ENCODE measurements at regions not wholly inside any gene's neighbourhood (a gene's known extent, or its start where the extent isn't known, plus 50 kb on each side); places are given as distances from the start of the nearest gene placed in this dataset.

- Histone ChIP-seq H3K9me3 (no peaks in the 10 kb centered on the region), H3K4me3 (no peak overlapping the region), H3K4me1 (ENCODE audit: low read depth) (peaks cover 6% of the 10 kb centered on the region), H3K36me3 (ENCODE audit: low read depth) (no peaks in the 10 kb centered on the region)
- intact Hi-C loops (cut with DNase I, micrococcal nuclease) = no loop called here
- TF ChIP-seq, protein P1, sequence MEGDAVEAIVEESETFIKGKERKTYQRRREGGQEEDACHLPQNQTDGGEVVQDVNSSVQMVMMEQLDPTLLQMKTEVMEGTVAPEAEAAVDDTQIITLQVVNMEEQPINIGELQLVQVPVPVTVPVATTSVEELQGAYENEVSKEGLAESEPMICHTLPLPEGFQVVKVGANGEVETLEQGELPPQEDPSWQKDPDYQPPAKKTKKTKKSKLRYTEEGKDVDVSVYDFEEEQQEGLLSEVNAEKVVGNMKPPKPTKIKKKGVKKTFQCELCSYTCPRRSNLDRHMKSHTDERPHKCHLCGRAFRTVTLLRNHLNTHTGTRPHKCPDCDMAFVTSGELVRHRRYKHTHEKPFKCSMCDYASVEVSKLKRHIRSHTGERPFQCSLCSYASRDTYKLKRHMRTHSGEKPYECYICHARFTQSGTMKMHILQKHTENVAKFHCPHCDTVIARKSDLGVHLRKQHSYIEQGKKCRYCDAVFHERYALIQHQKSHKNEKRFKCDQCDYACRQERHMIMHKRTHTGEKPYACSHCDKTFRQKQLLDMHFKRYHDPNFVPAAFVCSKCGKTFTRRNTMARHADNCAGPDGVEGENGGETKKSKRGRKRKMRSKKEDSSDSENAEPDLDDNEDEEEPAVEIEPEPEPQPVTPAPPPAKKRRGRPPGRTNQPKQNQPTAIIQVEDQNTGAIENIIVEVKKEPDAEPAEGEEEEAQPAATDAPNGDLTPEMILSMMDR (IDR thresholded peaks at IDR 0.05) = no peak
- no peak for ATAC-seq
- no peak for DNase-seq
These were observed 102.7 kb upstream of the PLEKHA5 start for GRCh38 chr12:19026614-19027488.

- Histone ChIP-seq H3K4me3 (no peak overlapping the region), H3K36me3 (ENCODE audit: low read depth) (no peaks in the 10 kb centered on the region), H3K4me1 (ENCODE audit: low read depth) (no peaks in the 10 kb centered on the region), H3K9me3 (peaks cover 6% of the 10 kb centered on the region)
- DNase-seq (no peak), ATAC-seq (no peak)
- intact Hi-C loops (cut with DNase I, micrococcal nuclease) = no loop called here
- TF ChIP-seq, protein P1 (IDR thresholded peaks at IDR 0.05) = no peak
These were observed 99.4 kb upstream of the PLEKHA5 start for GRCh38 chr12:19030180-19030579.

GRCh38 chr12:19030603-19031002, 98.9 kb upstream of the PLEKHA5 start:
- intact Hi-C loops (cut with DNase I, micrococcal nuclease) = no loop called here
- no peak for ATAC-seq

DNA sequence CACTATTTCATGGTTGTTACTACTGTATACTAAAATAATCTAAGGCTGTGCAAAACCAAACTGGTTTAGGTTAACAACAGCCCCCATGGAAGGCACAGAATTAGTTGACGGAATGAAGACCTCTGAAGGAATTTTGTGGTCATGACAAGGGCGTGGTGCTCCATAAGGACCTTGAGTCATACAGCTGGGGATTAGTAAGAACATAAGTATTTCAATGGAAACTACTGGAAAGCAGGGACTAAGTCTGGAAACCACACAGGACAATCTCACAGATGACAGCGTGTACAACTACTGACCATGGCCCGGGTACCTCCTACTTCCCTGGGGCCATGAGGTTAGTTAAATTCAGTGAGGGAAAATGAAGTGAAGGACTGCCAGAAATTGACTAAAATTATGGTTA, 98.5 kb upstream of the PLEKHA5 start:
- no peaks in the 10 kb centered on the region for H3K36me3 ChIP-seq (ENCODE audit: low read depth)
- TF ChIP-seq, protein P1 (IDR thresholded peaks at IDR 0.05) = no peak
- no peak for ATAC-seq
- DNase-seq = no peak
- intact Hi-C loops (cut with DNase I, micrococcal nuclease) = no loop called here
- peaks cover 6% of the 10 kb centered on the region for H3K9me3 ChIP-seq
- H3K4me1 ChIP-seq (ENCODE audit: low read depth) = no peaks in the 10 kb centered on the region
- H3K4me3 ChIP-seq = no peak overlapping the region

More at GRCh38 chr12:19030603-19031002, 98.9 kb upstream of the PLEKHA5 start:
- Histone ChIP-seq H3K36me3 (ENCODE audit: low read depth) (no peaks in the 10 kb centered on the region), H3K4me1 (ENCODE audit: low read depth) (no peaks in the 10 kb centered on the region), H3K9me3 (peaks cover 6% of the 10 kb centered on the region), H3K4me3 (no peak overlapping the region)
- no peak for DNase-seq
- TF ChIP-seq, protein P1 (IDR thresholded peaks at IDR 0.05) = no peak

DNA sequence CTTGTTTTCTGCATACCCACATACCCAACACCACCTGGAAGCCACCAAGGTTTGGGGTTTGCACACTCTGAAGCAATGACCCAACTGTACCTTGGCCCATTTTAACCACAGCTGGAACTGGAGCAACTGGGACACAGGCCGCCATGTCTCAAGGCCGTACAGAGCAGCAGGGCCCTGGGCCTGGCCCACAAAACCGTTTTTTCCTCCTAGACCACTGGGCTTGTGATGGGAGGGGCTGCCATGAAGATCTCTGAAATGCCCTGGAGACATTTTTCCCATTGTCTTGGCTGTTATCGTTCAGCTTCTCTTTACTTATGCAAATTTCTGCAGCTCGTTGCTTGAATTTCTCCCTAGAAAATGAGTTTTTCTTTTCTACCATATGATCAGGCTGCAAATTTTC, 96.7 kb upstream of the PLEKHA5 start:
- no peak overlapping the region for H3K4me3 ChIP-seq
- DNase-seq (no peak), ATAC-seq (no peak)
- intact Hi-C loops (cut with DNase I, micrococcal nuclease) = no loop called here
- peaks cover 6% of the 10 kb centered on the region for H3K9me3 ChIP-seq
- H3K36me3 ChIP-seq (ENCODE audit: low read depth) = no peaks in the 10 kb centered on the region
- H3K4me1 ChIP-seq (ENCODE audit: low read depth) = no peaks in the 10 kb centered on the region
- TF ChIP-seq, protein P1 (IDR thresholded peaks at IDR 0.05) = no peak
